AG04450 (cell line): ENCODE measurements at regions not wholly inside any gene's neighbourhood (a gene's known extent, or its start where the extent isn't known, plus 50 kb on each side); places are given as distances from the start of the nearest gene placed in this dataset.

Source experiments
- CTCF ChIA-PET: fragments of 300-600, 350-600 bp; formaldehyde crosslinking; extraction: SDS; loops from one replicate; lab custom pipeline; 2022; ENCODE audit warnings: antibody characterized with exemption, inconsistent platforms; lab: Charles Lee
- POLR2A ChIA-PET: fragments of 350-600 bp; formaldehyde crosslinking; extraction: SDS; loops from one replicate; lab custom pipeline; 2021; ENCODE audit warnings: antibody characterized with exemption, inconsistent platforms; lab: Yijun Ruan, JAX
- DNase-seq: peaks from one replicate; pipeline ENCODE4 v3.0.0-alpha.2; 2011; ENCODE audit warnings: low read depth, low spot score
- H3K27ac ChIP-seq: one replicate; pipeline ENCODE4 v1.5.1; 2012; ENCODE audit warnings: low read depth, low read length, control low read depth
- H3K27me3 ChIP-seq: one replicate; pipeline ENCODE4 v1.6.0; 2012; ENCODE audit warnings: low read length; ENCODE audit not compliant: control insufficient read depth, insufficient read depth
- H3K4me3 ChIP-seq: 2 replicates; pipeline ENCODE4 v1.5.1; 2011; ENCODE audit warnings: mild to moderate bottlenecking, low read depth, low read length, control low read depth
- H3K9me3 ChIP-seq: 2 replicates; pipeline ENCODE4 v1.5.1; 2012; ENCODE audit warnings: low read length; ENCODE audit not compliant: control insufficient read depth, insufficient read depth
- TF ChIP-seq, protein P1 (sequence below): IDR thresholded peaks from 2 replicates; pipeline ENCODE4 v1.5.1; 2011; ENCODE audit warnings: low read depth, low read length, control low read depth, inconsistent platforms

DNA sequence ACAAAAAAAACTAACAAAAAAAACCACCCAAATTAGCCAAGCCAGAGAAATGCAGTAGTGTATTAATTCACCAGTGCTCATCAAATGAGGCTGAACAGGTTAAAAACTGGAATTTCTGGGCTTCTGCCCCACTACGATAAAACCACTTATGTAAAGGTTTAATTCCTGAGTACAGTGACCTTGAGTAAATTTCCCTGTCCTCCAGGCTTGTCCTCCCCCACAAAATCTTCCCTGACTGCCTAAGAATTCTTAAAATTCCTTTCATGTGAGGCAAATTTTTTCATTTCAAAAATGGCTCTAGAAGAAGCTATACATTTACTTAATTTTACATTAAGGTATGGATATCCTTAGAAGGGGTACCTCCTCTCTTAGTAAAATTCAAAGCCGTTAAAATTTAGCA is 80.1 kb upstream of the ID4 start:
- no peak overlapping the region for H3K4me3 ChIP-seq
- H3K27me3 ChIP-seq: no peaks in the 10 kb centered on the region
- DNase-seq: no peak
- CTCF ChIA-PET: interaction anchor here (0.6 kb wide), 1 partner anchor 1097 kb away, joined by 3 read pairs; no protein-coding TSS in a partner anchor
- POLR2A ChIA-PET: interaction anchor here (1.0 to 1.5 kb wide), 2 partner anchors 24 to 80 kb away, joined by 3 to 6 read pairs; partner anchors contain the start of gene ID4
- H3K9me3 ChIP-seq: no peaks in the 10 kb centered on the region
- TF ChIP-seq, protein P1, sequence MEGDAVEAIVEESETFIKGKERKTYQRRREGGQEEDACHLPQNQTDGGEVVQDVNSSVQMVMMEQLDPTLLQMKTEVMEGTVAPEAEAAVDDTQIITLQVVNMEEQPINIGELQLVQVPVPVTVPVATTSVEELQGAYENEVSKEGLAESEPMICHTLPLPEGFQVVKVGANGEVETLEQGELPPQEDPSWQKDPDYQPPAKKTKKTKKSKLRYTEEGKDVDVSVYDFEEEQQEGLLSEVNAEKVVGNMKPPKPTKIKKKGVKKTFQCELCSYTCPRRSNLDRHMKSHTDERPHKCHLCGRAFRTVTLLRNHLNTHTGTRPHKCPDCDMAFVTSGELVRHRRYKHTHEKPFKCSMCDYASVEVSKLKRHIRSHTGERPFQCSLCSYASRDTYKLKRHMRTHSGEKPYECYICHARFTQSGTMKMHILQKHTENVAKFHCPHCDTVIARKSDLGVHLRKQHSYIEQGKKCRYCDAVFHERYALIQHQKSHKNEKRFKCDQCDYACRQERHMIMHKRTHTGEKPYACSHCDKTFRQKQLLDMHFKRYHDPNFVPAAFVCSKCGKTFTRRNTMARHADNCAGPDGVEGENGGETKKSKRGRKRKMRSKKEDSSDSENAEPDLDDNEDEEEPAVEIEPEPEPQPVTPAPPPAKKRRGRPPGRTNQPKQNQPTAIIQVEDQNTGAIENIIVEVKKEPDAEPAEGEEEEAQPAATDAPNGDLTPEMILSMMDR: no peak
- H3K27ac ChIP-seq: no peak overlapping the region

DNA sequence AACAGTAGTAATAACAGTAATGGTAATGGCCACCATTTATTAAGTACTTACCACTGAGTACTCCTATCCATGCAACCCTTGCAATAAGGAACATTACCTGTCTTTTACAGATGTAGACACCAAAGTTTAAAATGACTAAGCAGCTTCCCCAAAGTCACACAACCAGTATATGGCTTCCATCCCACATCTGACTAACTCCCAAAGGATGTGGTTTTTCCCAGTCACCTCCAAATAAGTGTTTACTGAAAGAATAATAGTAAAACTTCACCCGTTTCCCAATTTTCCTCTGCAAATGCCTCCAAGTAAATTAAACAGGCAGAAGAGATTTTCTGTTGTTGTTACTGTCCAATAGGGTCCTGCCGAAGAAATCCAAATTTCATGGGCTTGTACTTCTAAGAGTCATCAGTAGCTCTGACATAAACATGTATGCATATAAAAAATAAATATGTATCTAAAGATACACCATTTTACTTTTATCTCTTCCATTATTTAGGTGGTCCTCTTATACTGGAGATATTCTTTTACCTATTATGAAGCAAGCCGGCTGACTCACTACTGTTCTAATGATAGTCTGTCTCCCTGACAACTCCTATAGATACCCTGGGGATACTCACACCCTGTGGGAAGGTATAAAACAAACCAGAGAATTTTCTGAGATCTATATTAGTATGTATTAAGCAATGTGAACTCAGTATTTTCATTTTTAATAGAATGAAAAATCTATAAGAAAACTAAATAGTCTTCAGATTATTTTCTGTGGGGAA is 77.9 kb upstream of the ID4 start:
- H3K9me3 ChIP-seq: no peaks in the 10 kb centered on the region
- H3K4me3 ChIP-seq: no peak overlapping the region
- no peaks in the 10 kb centered on the region for H3K27me3 ChIP-seq
- CTCF ChIA-PET: no interaction called here
- POLR2A ChIA-PET: no interaction called here
- no peak overlapping the region for H3K27ac ChIP-seq
- DNase-seq: peak; percentile 24
- TF ChIP-seq, protein P1: no peak

DNA sequence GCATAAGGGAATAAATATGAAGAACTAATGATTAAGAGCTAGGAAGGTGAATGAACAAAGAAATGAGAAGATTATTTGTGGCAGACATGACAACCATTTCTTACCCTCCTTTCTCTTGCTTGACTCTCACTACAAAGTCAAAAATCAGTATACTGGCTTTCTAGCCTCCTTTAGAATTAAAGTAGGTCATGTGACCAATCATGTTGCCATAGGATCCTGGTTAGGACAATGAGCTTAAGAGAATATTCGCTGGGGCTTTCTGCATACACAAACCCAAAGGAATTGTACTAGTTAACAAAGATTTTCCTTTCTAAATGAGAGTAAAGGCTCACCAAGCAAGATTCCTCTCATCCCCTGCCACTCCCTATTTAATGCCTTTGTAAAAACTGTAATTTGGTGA is 76.0 kb upstream of the ID4 start:
- no peak for DNase-seq
- ChIA-PET POLR2A (interaction anchor here (1.7 kb wide), 1 partner anchor 76 kb away, joined by 4 read pairs; the partner anchor contains the start of gene ID4), CTCF (no interaction called here)
- Histone ChIP-seq H3K9me3 (no peaks in the 10 kb centered on the region), H3K27me3 (no peaks in the 10 kb centered on the region), H3K4me3 (no peak overlapping the region), H3K27ac (no peak overlapping the region)
- TF ChIP-seq, protein P1: no peak

DNA sequence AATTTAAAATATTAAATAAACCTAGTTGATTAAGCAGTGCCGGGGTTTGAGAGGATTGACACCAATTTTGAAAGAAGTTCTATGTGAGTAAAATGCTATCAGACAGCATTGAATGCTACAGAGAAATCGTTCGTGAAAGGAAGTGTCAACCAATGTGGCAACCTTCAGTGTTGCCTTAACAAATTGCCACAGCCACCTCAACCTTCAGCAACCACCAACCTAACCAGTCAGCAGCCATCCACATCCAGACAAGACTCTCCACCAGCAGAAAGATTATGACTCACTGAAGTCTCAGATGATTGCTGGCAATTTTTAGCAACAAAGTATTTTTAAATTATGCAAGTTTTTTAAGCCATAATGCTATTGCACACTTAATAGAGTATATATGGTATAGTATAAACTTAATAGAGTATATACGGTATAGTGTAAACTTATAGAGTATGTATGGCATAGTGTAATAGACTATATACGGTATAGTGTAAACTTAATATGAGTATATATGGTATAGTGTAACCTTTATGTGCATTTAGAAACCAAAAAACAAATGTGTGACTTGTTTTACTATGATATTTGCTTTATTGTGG is 65.3 kb upstream of the ID4 start:
- Histone ChIP-seq H3K27me3 (no peaks in the 10 kb centered on the region), H3K9me3 (no peaks in the 10 kb centered on the region; the same call in 1 of the 2 replicates), H3K4me3 (no peak overlapping the region), H3K27ac (no peak overlapping the region)
- no peak for DNase-seq
- TF ChIP-seq, protein P1: no peak
- ChIA-PET CTCF (interaction anchor here (1.2 kb wide), 1 partner anchor 8 kb away, joined by 3 read pairs; no protein-coding TSS in a partner anchor), POLR2A (no interaction called here)

DNA sequence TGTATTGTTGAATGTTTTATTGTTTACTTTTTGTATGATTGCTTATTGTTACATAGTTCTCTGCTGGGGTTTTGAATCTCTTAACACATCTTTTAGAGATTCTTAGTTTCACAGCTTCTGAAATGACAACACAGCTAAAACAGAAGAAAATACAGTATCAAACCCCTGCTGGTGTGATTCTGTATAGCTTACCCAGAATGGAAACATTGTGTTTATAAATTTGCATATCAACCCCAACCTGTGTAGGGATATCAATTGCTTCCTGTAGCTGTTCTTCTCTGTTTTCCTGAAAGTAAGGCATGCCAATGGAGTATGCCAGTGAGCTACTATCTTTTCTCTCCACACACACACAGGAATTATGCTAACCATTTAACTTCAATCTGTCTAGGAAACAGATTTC is 64.3 kb upstream of the ID4 start:
- no peak for DNase-seq
- Histone ChIP-seq H3K9me3 (no peaks in the 10 kb centered on the region; the same call in 1 of the 2 replicates), H3K4me3 (no peak overlapping the region), H3K27ac (no peak overlapping the region), H3K27me3 (no peaks in the 10 kb centered on the region)
- ChIA-PET CTCF (interaction anchor here (1.2 kb wide), 1 partner anchor 9 kb away, joined by 3 read pairs; no protein-coding TSS in a partner anchor), POLR2A (no interaction called here)
- TF ChIP-seq, protein P1: 0 out of 2 replicates have a peak, but pooled peaks have one; percentile 8
